ENCODE measurements at regions not wholly inside any gene's neighbourhood (a gene's known extent, or its start where the extent isn't known, plus 50 kb on each side); places are given as distances from the start of the nearest gene placed in this dataset.

- H3K36me3 ChIP-seq (ENCODE audit: insufficient read depth, low read length) = no peaks in the 10 kb centered on the region
- no peaks in the 10 kb centered on the region for H3K4me1 ChIP-seq (ENCODE audit: insufficient read depth, low read length)
- no peak overlapping the region for H2AFZ ChIP-seq (ENCODE audit: low read depth, low read length)
- no peak overlapping the region for H3K9ac ChIP-seq (ENCODE audit: low read depth, low read length)
- TF ChIP-seq CTCF (IDR thresholded peaks at IDR 0.05; ENCODE audit: borderline replicate concordance, extremely low read depth, low read length, poor library complexity, severe bottlenecking) (no peak), EZH2 (IDR thresholded peaks at IDR 0.05; ENCODE audit: borderline replicate concordance, low read depth, low read length, severe bottlenecking) (no peak)
- no peaks in the 10 kb centered on the region for H3K79me2 ChIP-seq (ENCODE audit: insufficient read depth, low read length)
- no peak overlapping the region for H3K4me2 ChIP-seq (ENCODE audit: insufficient read depth, low read length)
- no peaks in the 10 kb centered on the region for H3K27me3 ChIP-seq (ENCODE audit: insufficient read depth, low read length, poor library complexity)
- no peaks in the 10 kb centered on the region for H3K9me3 ChIP-seq (ENCODE audit: insufficient read depth, low read length, severe bottlenecking)
- H4K20me1 ChIP-seq (ENCODE audit: insufficient read depth, low read length) = no peaks in the 10 kb centered on the region
- DNase-seq (no peak), ATAC-seq (ENCODE audit: insufficient read depth, low read depth) (no peak)
- H3K27ac ChIP-seq (ENCODE audit: low read length) = no peak overlapping the region
- no peak overlapping the region for H3K4me3 ChIP-seq (ENCODE audit: low read depth in 1 of 2, low read length in 2 of 2)
These were observed 817.3 kb upstream of the API5 start for GRCh38 chr11:42494459-42494858.

- no peak overlapping the region for H3K4me2 ChIP-seq (ENCODE audit: insufficient read depth, low read length)
- H3K4me3 ChIP-seq (ENCODE audit: low read depth in 1 of 2, low read length in 2 of 2) = no peak overlapping the region
- H2AFZ ChIP-seq (ENCODE audit: low read depth, low read length) = no peak overlapping the region
- H3K9me3 ChIP-seq (ENCODE audit: insufficient read depth, low read length, severe bottlenecking) = no peaks in the 10 kb centered on the region
- DNase-seq (no peak), ATAC-seq (ENCODE audit: insufficient read depth, low read depth) (no peak)
- no peak overlapping the region for H3K9ac ChIP-seq (ENCODE audit: low read depth, low read length)
- no peaks in the 10 kb centered on the region for H4K20me1 ChIP-seq (ENCODE audit: insufficient read depth, low read length)
- no peaks in the 10 kb centered on the region for H3K27me3 ChIP-seq (ENCODE audit: insufficient read depth, low read length, poor library complexity)
- no peaks in the 10 kb centered on the region for H3K4me1 ChIP-seq (ENCODE audit: insufficient read depth, low read length)
- TF ChIP-seq CTCF (IDR thresholded peaks at IDR 0.05; ENCODE audit: borderline replicate concordance, extremely low read depth, low read length, poor library complexity, severe bottlenecking) = no peak
- H3K36me3 ChIP-seq (ENCODE audit: insufficient read depth, low read length) = no peaks in the 10 kb centered on the region
- no peaks in the 10 kb centered on the region for H3K79me2 ChIP-seq (ENCODE audit: insufficient read depth, low read length)
- no peak overlapping the region for H3K27ac ChIP-seq (ENCODE audit: low read length)
These were observed 812.8 kb upstream of the API5 start for GRCh38 chr11:42498971-42499370.

- no peak for ATAC-seq (ENCODE audit: insufficient read depth, low read depth)
- Histone ChIP-seq H3K4me3 (ENCODE audit: low read depth in 1 of 2, low read length in 2 of 2) (no peak overlapping the region), H3K4me1 (ENCODE audit: insufficient read depth, low read length) (no peaks in the 10 kb centered on the region), H3K27me3 (ENCODE audit: insufficient read depth, low read length, poor library complexity) (no peaks in the 10 kb centered on the region), H3K79me2 (ENCODE audit: insufficient read depth, low read length) (no peaks in the 10 kb centered on the region), H3K27ac (ENCODE audit: low read length) (no peak overlapping the region), H3K4me2 (ENCODE audit: insufficient read depth, low read length) (no peak overlapping the region), H3K9me3 (ENCODE audit: insufficient read depth, low read length, severe bottlenecking) (no peaks in the 10 kb centered on the region), H3K36me3 (ENCODE audit: insufficient read depth, low read length) (no peaks in the 10 kb centered on the region), H3K9ac (ENCODE audit: low read depth, low read length) (no peak overlapping the region), H2AFZ (ENCODE audit: low read depth, low read length) (no peak overlapping the region), H4K20me1 (ENCODE audit: insufficient read depth, low read length) (no peaks in the 10 kb centered on the region)
- DNase-seq = no peak
- TF ChIP-seq CTCF (IDR thresholded peaks at IDR 0.05; ENCODE audit: borderline replicate concordance, extremely low read depth, low read length, poor library complexity, severe bottlenecking) (no peak), EZH2 (IDR thresholded peaks at IDR 0.05; ENCODE audit: borderline replicate concordance, low read depth, low read length, severe bottlenecking) (no peak)
These were observed 809.6 kb upstream of the API5 start for GRCh38 chr11:42502151-42502550.

- H3K4me3 ChIP-seq (ENCODE audit: low read depth in 1 of 2, low read length in 2 of 2) = no peak overlapping the region
- H3K79me2 ChIP-seq (ENCODE audit: insufficient read depth, low read length) = no peaks in the 10 kb centered on the region
- no peaks in the 10 kb centered on the region for H4K20me1 ChIP-seq (ENCODE audit: insufficient read depth, low read length)
These were observed 789.8 kb upstream of the API5 start for GRCh38 chr11:42521994-42522393.

More at GRCh38 chr11:42521994-42522393, 789.8 kb upstream of the API5 start:
- TF ChIP-seq EZH2 (IDR thresholded peaks at IDR 0.05; ENCODE audit: borderline replicate concordance, low read depth, low read length, severe bottlenecking) (no peak), CTCF (IDR thresholded peaks at IDR 0.05; ENCODE audit: borderline replicate concordance, extremely low read depth, low read length, poor library complexity, severe bottlenecking) (no peak)
- Histone ChIP-seq H3K27ac (ENCODE audit: low read length) (no peak overlapping the region), H2AFZ (ENCODE audit: low read depth, low read length) (no peak overlapping the region), H3K27me3 (ENCODE audit: insufficient read depth, low read length, poor library complexity) (no peaks in the 10 kb centered on the region), H3K9me3 (ENCODE audit: insufficient read depth, low read length, severe bottlenecking) (no peaks in the 10 kb centered on the region), H3K36me3 (ENCODE audit: insufficient read depth, low read length) (no peaks in the 10 kb centered on the region), H3K4me1 (ENCODE audit: insufficient read depth, low read length) (no peaks in the 10 kb centered on the region), H3K4me2 (ENCODE audit: insufficient read depth, low read length) (no peak overlapping the region), H3K9ac (ENCODE audit: low read depth, low read length) (no peak overlapping the region)
- no peak for ATAC-seq (ENCODE audit: insufficient read depth, low read depth)
- DNase-seq = no peak

All from DND-41 (cell line).